ENCODE measurements at regions not wholly inside any gene's neighbourhood (a gene's known extent, or its start where the extent isn't known, plus 50 kb on each side); places are given as distances from the start of the nearest gene placed in this dataset.

- H3K4me3 ChIP-seq (ENCODE audit: low read depth, low read length) = no peak overlapping the region
Observed at GRCh38 chr1:184242507-184242943, 144.3 kb upstream of the C1orf21 start.

GRCh38 chr1:184244962-184245361, 141.9 kb upstream of the C1orf21 start:
- Histone ChIP-seq H3K27ac (ENCODE audit: low read depth, low read length) (no peak overlapping the region), H3K9me3 (ENCODE audit: control insufficient read depth, insufficient read depth, low read depth, low read length) (no peaks in the 10 kb centered on the region), H3K27me3 (ENCODE audit: control insufficient read depth, insufficient read depth, low read length) (no peaks in the 10 kb centered on the region), H3K4me1 (ENCODE audit: control insufficient read depth, insufficient read depth, low read length) (peaks cover 5% of the 10 kb centered on the region; the same call in 1 of the 2 replicates), H3K36me3 (ENCODE audit: control insufficient read depth, insufficient read depth, low read length) (no peaks in the 10 kb centered on the region), H3K4me3 (ENCODE audit: low read depth, low read length) (no peak overlapping the region), H3K9ac (ENCODE audit: low read length) (no peak overlapping the region)

More at GRCh38 chr1:184242507-184242943, 144.3 kb upstream of the C1orf21 start:
- no peak overlapping the region for H3K27ac ChIP-seq (ENCODE audit: low read depth, low read length)
- no peaks in the 10 kb centered on the region for H3K27me3 ChIP-seq (ENCODE audit: control insufficient read depth, insufficient read depth, low read length)
- no peak overlapping the region for H3K9ac ChIP-seq (ENCODE audit: low read length)
- H3K36me3 ChIP-seq (ENCODE audit: control insufficient read depth, insufficient read depth, low read length) = no peaks in the 10 kb centered on the region
- H3K9me3 ChIP-seq (ENCODE audit: control insufficient read depth, insufficient read depth, low read depth, low read length) = no peaks in the 10 kb centered on the region
- peaks cover 5% of the 10 kb centered on the region; the same call in 1 of the 2 replicates for H3K4me1 ChIP-seq (ENCODE audit: control insufficient read depth, insufficient read depth, low read length)

GRCh38 chr1:184247671-184248070, 139.2 kb upstream of the C1orf21 start:
- H3K27me3 ChIP-seq (ENCODE audit: control insufficient read depth, insufficient read depth, low read length) = no peaks in the 10 kb centered on the region
- no peaks in the 10 kb centered on the region for H3K9me3 ChIP-seq (ENCODE audit: control insufficient read depth, insufficient read depth, low read depth, low read length)
- H3K9ac ChIP-seq (ENCODE audit: low read length) = no peak overlapping the region
- no peak overlapping the region for H3K27ac ChIP-seq (ENCODE audit: low read depth, low read length)
- H3K4me3 ChIP-seq (ENCODE audit: low read depth, low read length) = no peak overlapping the region
- H3K36me3 ChIP-seq (ENCODE audit: control insufficient read depth, insufficient read depth, low read length) = no peaks in the 10 kb centered on the region
- H3K4me1 ChIP-seq (ENCODE audit: control insufficient read depth, insufficient read depth, low read length) = peaks cover 2% of the 10 kb centered on the region; the same call in 1 of the 2 replicates

GRCh38 chr1:184253921-184254320, 132.9 kb upstream of the C1orf21 start:
- no peak overlapping the region for H3K4me3 ChIP-seq (ENCODE audit: low read depth, low read length)

GRCh38 chr1:184254849-184255248, 132.0 kb upstream of the C1orf21 start:
- H3K9ac ChIP-seq (ENCODE audit: low read length) = no peak overlapping the region
- H3K4me3 ChIP-seq (ENCODE audit: low read depth, low read length) = no peak overlapping the region
- no peaks in the 10 kb centered on the region for H3K36me3 ChIP-seq (ENCODE audit: control insufficient read depth, insufficient read depth, low read length)
- H3K9me3 ChIP-seq (ENCODE audit: control insufficient read depth, insufficient read depth, low read depth, low read length) = no peaks in the 10 kb centered on the region
- H3K27me3 ChIP-seq (ENCODE audit: control insufficient read depth, insufficient read depth, low read length) = no peaks in the 10 kb centered on the region
- no peaks in the 10 kb centered on the region for H3K4me1 ChIP-seq (ENCODE audit: control insufficient read depth, insufficient read depth, low read length)
- H3K27ac ChIP-seq (ENCODE audit: low read depth, low read length) = no peak overlapping the region

More at GRCh38 chr1:184253921-184254320, 132.9 kb upstream of the C1orf21 start:
- Histone ChIP-seq H3K9ac (ENCODE audit: low read length) (no peak overlapping the region), H3K36me3 (ENCODE audit: control insufficient read depth, insufficient read depth, low read length) (no peaks in the 10 kb centered on the region), H3K4me1 (ENCODE audit: control insufficient read depth, insufficient read depth, low read length) (no peaks in the 10 kb centered on the region), H3K27ac (ENCODE audit: low read depth, low read length) (no peak overlapping the region), H3K9me3 (ENCODE audit: control insufficient read depth, insufficient read depth, low read depth, low read length) (no peaks in the 10 kb centered on the region), H3K27me3 (ENCODE audit: control insufficient read depth, insufficient read depth, low read length) (no peaks in the 10 kb centered on the region)

GRCh38 chr1:184255560-184255959, 131.3 kb upstream of the C1orf21 start:
- H3K36me3 ChIP-seq (ENCODE audit: control insufficient read depth, insufficient read depth, low read length) = no peaks in the 10 kb centered on the region
- no peak overlapping the region for H3K27ac ChIP-seq (ENCODE audit: low read depth, low read length)
- H3K27me3 ChIP-seq (ENCODE audit: control insufficient read depth, insufficient read depth, low read length) = no peaks in the 10 kb centered on the region
- no peak overlapping the region for H3K4me3 ChIP-seq (ENCODE audit: low read depth, low read length)
- H3K9me3 ChIP-seq (ENCODE audit: control insufficient read depth, insufficient read depth, low read depth, low read length) = no peaks in the 10 kb centered on the region
- no peak overlapping the region for H3K9ac ChIP-seq (ENCODE audit: low read length)
- H3K4me1 ChIP-seq (ENCODE audit: control insufficient read depth, insufficient read depth, low read length) = no peaks in the 10 kb centered on the region

- no peaks in the 10 kb centered on the region for H3K36me3 ChIP-seq (ENCODE audit: control insufficient read depth, insufficient read depth, low read length)
- H3K9ac ChIP-seq (ENCODE audit: low read length) = no peak overlapping the region
Observed at GRCh38 chr1:184257873-184258272, 129.0 kb upstream of the C1orf21 start.

GRCh38 chr1:184258525-184258924, 128.3 kb upstream of the C1orf21 start:
- no peaks in the 10 kb centered on the region for H3K4me1 ChIP-seq (ENCODE audit: control insufficient read depth, insufficient read depth, low read length)
- H3K36me3 ChIP-seq (ENCODE audit: control insufficient read depth, insufficient read depth, low read length) = no peaks in the 10 kb centered on the region
- H3K27ac ChIP-seq (ENCODE audit: low read depth, low read length) = no peak overlapping the region
- H3K27me3 ChIP-seq (ENCODE audit: control insufficient read depth, insufficient read depth, low read length) = no peaks in the 10 kb centered on the region
- no peak overlapping the region for H3K9ac ChIP-seq (ENCODE audit: low read length)
- no peak overlapping the region for H3K4me3 ChIP-seq (ENCODE audit: low read depth, low read length)
- no peaks in the 10 kb centered on the region for H3K9me3 ChIP-seq (ENCODE audit: control insufficient read depth, insufficient read depth, low read depth, low read length)

More at GRCh38 chr1:184257873-184258272, 129.0 kb upstream of the C1orf21 start:
- Histone ChIP-seq H3K27ac (ENCODE audit: low read depth, low read length) (no peak overlapping the region), H3K4me1 (ENCODE audit: control insufficient read depth, insufficient read depth, low read length) (no peaks in the 10 kb centered on the region), H3K9me3 (ENCODE audit: control insufficient read depth, insufficient read depth, low read depth, low read length) (no peaks in the 10 kb centered on the region), H3K27me3 (ENCODE audit: control insufficient read depth, insufficient read depth, low read length) (no peaks in the 10 kb centered on the region), H3K4me3 (ENCODE audit: low read depth, low read length) (no peak overlapping the region)

GRCh38 chr1:184260382-184260781, 126.4 kb upstream of the C1orf21 start:
- no peak overlapping the region for H3K27ac ChIP-seq (ENCODE audit: low read depth, low read length)
- no peak overlapping the region for H3K9ac ChIP-seq (ENCODE audit: low read length)
- no peaks in the 10 kb centered on the region for H3K27me3 ChIP-seq (ENCODE audit: control insufficient read depth, insufficient read depth, low read length)
- H3K36me3 ChIP-seq (ENCODE audit: control insufficient read depth, insufficient read depth, low read length) = no peaks in the 10 kb centered on the region
- H3K4me3 ChIP-seq (ENCODE audit: low read depth, low read length) = no peak overlapping the region
- no peaks in the 10 kb centered on the region for H3K4me1 ChIP-seq (ENCODE audit: control insufficient read depth, insufficient read depth, low read length)
- no peaks in the 10 kb centered on the region for H3K9me3 ChIP-seq (ENCODE audit: control insufficient read depth, insufficient read depth, low read depth, low read length)

GRCh38 chr1:184262109-184262508, 124.7 kb upstream of the C1orf21 start:
- H3K27ac ChIP-seq (ENCODE audit: low read depth, low read length) = no peak overlapping the region
- no peaks in the 10 kb centered on the region for H3K27me3 ChIP-seq (ENCODE audit: control insufficient read depth, insufficient read depth, low read length)
- no peaks in the 10 kb centered on the region for H3K36me3 ChIP-seq (ENCODE audit: control insufficient read depth, insufficient read depth, low read length)
- no peak overlapping the region for H3K4me3 ChIP-seq (ENCODE audit: low read depth, low read length)
- H3K9ac ChIP-seq (ENCODE audit: low read length) = no peak overlapping the region
- H3K4me1 ChIP-seq (ENCODE audit: control insufficient read depth, insufficient read depth, low read length) = no peaks in the 10 kb centered on the region
- H3K9me3 ChIP-seq (ENCODE audit: control insufficient read depth, insufficient read depth, low read depth, low read length) = no peaks in the 10 kb centered on the region

- H3K27ac ChIP-seq (ENCODE audit: low read depth, low read length) = no peak overlapping the region
- H3K4me3 ChIP-seq (ENCODE audit: low read depth, low read length) = no peak overlapping the region
- H3K9me3 ChIP-seq (ENCODE audit: control insufficient read depth, insufficient read depth, low read depth, low read length) = no peaks in the 10 kb centered on the region
- H3K4me1 ChIP-seq (ENCODE audit: control insufficient read depth, insufficient read depth, low read length) = peaks cover 22% of the 10 kb centered on the region
- H3K27me3 ChIP-seq (ENCODE audit: control insufficient read depth, insufficient read depth, low read length) = no peaks in the 10 kb centered on the region
- H3K9ac ChIP-seq (ENCODE audit: low read length) = no peak overlapping the region
- no peaks in the 10 kb centered on the region for H3K36me3 ChIP-seq (ENCODE audit: control insufficient read depth, insufficient read depth, low read length)
Observed at GRCh38 chr1:184267747-184268146, 119.1 kb upstream of the C1orf21 start.

- Histone ChIP-seq H3K4me1 (ENCODE audit: control insufficient read depth, insufficient read depth, low read length) (peaks cover 24% of the 10 kb centered on the region), H3K9ac (ENCODE audit: low read length) (no peak overlapping the region), H3K9me3 (ENCODE audit: control insufficient read depth, insufficient read depth, low read depth, low read length) (no peaks in the 10 kb centered on the region), H3K27ac (ENCODE audit: low read depth, low read length) (no peak overlapping the region), H3K27me3 (ENCODE audit: control insufficient read depth, insufficient read depth, low read length) (no peaks in the 10 kb centered on the region), H3K36me3 (ENCODE audit: control insufficient read depth, insufficient read depth, low read length) (no peaks in the 10 kb centered on the region), H3K4me3 (ENCODE audit: low read depth, low read length) (no peak overlapping the region)
Observed at GRCh38 chr1:184270556-184270955, 116.3 kb upstream of the C1orf21 start.

Measured in HUES6 (cell line).